ENCODE measurements at regions not wholly inside any gene's neighbourhood (a gene's known extent, or its start where the extent isn't known, plus 50 kb on each side); places are given as distances from the start of the nearest gene placed in this dataset.

DNA sequence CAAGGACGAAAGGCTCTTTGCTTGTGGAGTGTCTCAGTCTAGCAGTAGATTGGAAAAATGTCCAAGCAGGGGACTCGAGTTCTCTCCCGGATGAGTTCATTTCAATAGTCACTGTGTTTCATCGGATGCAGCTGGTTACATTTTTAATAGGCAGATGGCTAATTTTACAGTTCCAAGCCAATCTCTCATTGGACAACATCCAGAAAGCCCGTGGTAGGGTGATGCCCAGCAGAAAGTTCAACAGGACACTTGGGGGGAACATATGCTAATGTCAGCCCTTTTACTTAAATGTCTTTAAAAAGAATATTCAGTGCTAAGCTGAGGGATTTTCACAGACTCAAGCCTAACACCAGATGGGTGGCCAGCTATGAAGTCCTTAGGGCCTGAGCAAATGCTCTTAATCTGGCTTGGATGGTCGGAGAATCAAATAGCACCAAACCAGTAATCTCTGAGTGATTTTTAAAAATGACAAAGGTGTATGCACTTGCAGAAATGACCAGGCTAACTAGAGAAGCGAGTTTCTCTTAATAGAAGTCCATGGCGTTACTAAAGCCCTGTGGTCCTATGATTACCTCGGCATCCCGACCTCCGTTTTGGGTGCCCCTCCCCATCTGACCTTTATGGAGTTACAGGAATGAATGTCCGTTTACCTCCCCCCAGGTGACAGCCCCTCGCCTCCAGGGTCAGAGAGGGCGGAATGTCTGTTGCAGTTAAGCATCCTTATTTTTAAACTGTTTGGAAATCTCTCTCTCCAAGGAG is 289.2 kb upstream of the SALL1 start:
- FAIRE-seq (no peak), DNase-seq (ENCODE audit: low spot score) (no peak)

- FAIRE-seq (no peak), DNase-seq (ENCODE audit: low spot score) (no peak)
Observed at GRCh38 chr16:51439271-51439670, 288.2 kb upstream of the SALL1 start.

GRCh38 chr16:51436742-51437141 is 285.7 kb upstream of the SALL1 start:
- DNase-seq (ENCODE audit: low spot score) (no peak), FAIRE-seq (no peak)

GRCh38 chr16:51434567-51435198 is 283.6 kb upstream of the SALL1 start:
- no peak for FAIRE-seq

DNA sequence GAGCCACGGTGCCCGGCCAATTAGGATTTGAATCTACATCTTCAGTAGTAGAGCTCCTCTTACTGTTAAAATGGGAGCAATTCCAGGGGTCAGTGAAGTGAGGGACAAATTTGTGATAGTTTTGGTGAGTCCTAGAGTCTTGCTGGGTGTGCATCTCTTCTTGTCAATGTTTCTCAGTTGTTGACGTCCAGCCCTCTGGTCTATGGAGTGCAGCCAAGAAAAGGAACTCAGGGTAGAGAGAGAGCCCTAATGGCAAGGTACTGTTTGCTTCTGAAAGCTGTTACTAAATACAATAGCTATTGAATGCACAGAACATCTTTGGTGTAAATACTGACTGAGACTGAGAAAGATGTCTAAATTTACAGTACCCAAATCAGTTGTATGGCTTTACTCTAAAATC is 282.5 kb upstream of the SALL1 start:
- FAIRE-seq = no peak
- DNase-seq (ENCODE audit: low spot score) = no peak

More at GRCh38 chr16:51434567-51435198, 283.6 kb upstream of the SALL1 start:
- no peak for DNase-seq (ENCODE audit: low spot score)

DNA sequence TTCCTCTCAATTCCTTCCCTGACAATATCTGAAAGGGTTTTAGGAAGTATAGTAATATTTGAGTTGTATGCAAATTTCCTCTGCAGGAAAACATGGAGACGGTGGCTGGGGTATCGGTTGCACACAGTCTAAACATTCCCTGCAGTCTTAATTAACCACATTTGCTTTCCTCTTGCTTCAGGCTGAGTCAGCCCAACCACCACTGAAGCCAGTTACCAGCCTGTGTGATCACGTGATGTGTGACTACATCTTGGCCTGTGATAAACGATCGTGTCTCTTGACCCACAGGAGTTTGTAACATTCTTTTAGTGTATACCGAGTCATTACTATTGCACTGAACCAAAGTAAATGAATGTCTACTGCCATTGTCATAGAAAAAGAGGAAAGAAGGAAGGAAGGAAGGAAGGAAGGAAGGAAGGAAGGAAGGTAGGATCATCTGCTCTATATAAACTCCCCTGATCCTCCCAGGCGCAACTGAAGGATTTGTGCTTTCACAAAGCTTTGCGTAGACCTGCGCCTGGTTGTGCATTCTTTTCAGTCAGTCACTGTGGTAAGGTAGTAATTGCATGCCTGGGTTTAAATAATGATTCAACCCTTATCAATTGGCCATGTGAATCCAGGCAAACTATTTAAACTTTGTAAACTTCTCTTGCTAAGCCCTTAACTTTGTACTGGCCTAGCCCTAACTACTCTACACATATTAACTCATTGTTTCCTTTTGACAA is 280.6 kb upstream of the SALL1 start:
- peak; percentile 96 for DNase-seq (ENCODE audit: low spot score)
- peak; percentile 97 for FAIRE-seq

GRCh38 chr16:51430716-51431369 is 279.8 kb upstream of the SALL1 start:
- DNase-seq (ENCODE audit: low spot score) (no peak), FAIRE-seq (no peak)

- no peak for FAIRE-seq
- no peak for DNase-seq (ENCODE audit: low spot score)
Observed at GRCh38 chr16:51429041-51429440, 278.0 kb upstream of the SALL1 start.

DNA sequence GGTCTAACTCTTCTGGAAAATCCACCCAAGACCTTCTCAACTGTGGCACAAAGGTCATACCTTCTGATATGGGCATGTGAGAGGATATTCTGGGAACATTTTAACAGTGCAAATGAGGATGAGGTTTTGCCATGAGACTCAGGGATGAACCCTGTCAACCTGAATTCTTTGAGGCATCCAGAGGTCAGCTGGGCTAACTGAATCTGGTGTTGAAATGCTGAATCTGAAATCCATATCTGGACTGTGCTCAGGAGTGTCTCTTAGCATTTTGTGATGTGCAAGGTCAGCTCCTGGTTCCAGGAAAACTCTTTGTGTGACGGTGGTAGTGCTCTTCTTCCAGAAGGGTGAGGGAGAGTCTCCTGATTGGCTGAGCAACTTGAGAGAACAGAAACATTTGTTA is 276.0 kb upstream of the SALL1 start:
- no peak for DNase-seq (ENCODE audit: low spot score)
- no peak for FAIRE-seq

DNA sequence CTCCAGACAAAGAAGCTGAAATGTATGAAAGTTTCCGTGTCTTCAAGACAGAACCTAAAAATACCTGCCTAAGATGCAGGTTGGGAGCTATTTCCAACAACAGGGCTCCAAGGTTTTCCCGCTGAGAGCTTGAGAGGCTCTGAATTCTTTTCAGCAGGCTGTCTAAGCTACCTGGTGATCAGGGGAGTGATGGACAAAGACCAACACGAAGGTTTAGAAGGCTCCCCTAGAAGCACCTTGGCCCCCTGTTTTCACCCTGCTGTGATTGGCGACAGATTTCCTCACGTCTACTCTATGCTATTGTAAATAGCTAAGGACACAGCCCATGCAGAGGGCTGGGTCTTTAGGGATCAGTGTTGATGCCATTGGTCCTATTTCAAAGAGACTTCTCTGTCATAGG is 275.2 kb upstream of the SALL1 start:
- FAIRE-seq (no peak), DNase-seq (ENCODE audit: low spot score) (no peak)

- FAIRE-seq (no peak), DNase-seq (ENCODE audit: low spot score) (no peak)
Observed at GRCh38 chr16:51420247-51420646, 269.2 kb upstream of the SALL1 start.

DNA sequence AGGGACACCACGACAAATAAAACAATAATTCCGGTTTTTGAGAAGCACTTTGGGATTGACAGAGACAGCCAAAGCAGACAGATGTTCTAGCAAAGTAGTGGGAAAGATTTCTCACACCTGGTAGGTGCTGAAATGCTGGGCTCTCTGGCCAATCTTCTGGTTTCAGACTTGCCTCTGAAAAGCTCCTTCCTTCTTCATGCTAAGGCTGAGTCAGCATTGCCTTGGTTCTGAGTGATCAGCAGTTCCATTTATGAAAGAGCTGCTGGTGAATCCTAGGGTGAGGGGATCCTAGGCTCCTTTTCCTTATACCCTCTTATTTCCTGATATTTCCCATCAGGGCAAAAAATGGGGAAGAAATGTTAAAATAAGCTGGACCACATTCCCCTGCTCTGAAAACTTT is 268.7 kb upstream of the SALL1 start:
- no peak for FAIRE-seq

GRCh38 chr16:51418258-51418657 is 267.2 kb upstream of the SALL1 start:
- FAIRE-seq = no peak

More for the DNA sequence above, 268.7 kb upstream of the SALL1 start:
- no peak for DNase-seq (ENCODE audit: low spot score)

DNA sequence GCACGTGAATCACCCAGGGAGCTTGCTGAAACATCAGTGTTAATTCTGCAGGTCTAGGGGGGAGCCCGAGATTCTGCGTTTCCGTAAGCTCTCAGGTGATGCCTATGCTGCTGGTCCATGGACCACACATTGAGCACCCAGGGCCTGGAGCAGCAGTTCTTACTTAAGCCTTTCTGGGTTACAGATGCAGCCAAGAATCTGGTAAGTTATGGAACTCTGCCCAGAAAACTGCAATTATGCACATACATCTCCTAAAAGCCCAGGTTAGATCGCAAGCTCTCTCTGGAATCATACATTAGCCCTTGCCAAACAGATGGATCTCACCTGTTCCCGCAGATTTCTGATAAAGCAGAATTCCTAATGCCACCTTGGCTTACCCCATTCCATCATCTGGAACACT is 265.9 kb upstream of the SALL1 start:
- DNase-seq (ENCODE audit: low spot score) (no peak), FAIRE-seq (no peak)

More at GRCh38 chr16:51418258-51418657, 267.2 kb upstream of the SALL1 start:
- no peak for DNase-seq (ENCODE audit: low spot score)

GRCh38 chr16:51410125-51410524 is 259.1 kb upstream of the SALL1 start:
- FAIRE-seq = no peak

DNA sequence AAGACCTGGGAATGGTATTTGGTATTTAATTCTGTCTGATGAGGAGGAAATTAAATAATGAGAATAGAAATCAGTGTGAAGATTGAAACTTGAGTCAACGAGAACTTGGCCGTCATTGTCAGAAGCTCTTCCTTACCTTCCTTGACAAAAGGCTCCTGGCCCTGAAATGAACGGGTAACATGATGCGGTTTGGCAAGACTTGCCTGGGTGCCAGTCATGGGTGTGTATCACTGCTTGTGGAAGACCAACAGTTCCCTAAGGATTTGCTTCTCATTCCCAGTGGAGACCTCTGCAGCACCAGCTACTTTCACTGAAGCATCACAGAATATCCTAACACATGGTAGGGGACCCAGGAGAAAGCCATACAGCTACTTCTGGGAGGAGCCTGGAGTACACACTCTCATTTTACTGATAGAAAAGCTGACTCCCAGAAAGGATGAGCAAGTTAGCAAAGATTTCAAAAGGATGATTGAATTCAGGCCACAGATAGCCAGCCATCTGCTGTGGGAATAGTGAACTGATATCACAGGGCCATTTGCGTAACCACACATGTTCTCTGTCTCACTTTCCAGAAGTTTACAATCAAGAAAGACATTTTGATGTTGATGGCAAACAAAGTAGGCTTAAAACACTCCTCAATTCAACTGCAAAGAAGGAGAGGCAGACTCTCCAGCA is 258.1 kb upstream of the SALL1 start:
- peak; percentile 53 for DNase-seq (ENCODE audit: low spot score)
- FAIRE-seq = no peak

More at GRCh38 chr16:51410125-51410524, 259.1 kb upstream of the SALL1 start:
- DNase-seq (ENCODE audit: low spot score) = no peak

DNA sequence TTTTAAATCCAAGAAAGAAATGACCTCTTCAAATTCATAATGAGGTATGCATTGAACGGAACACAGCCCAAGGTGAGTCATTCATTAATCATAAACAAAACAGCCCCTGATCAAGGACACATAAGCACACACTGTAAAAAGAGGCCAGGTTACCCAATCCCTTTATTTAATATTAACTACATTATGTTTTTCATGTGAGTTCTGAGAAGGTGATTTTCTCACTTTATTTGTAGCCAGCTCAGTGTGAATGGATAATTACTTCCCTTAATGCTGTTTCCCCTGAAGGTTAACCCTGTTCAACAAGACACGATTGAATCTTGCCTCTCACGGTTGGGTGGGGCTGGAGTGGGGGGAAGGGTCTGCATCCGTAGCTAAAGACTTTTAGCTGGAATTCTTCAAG is 257.3 kb upstream of the SALL1 start:
- DNase-seq (ENCODE audit: low spot score) (peak; percentile 80), FAIRE-seq (peak; percentile 98)

GRCh38 chr16:51407921-51408320 is 256.9 kb upstream of the SALL1 start:
- FAIRE-seq = no peak
- DNase-seq (ENCODE audit: low spot score) = peak; percentile 45

- FAIRE-seq (no peak), DNase-seq (ENCODE audit: low spot score) (peak; percentile 76)
Observed at GRCh38 chr16:51407199-51407598, 256.1 kb upstream of the SALL1 start.

GRCh38 chr16:51405361-51405760 is 254.3 kb upstream of the SALL1 start:
- FAIRE-seq (no peak), DNase-seq (ENCODE audit: low spot score) (no peak)

DNA sequence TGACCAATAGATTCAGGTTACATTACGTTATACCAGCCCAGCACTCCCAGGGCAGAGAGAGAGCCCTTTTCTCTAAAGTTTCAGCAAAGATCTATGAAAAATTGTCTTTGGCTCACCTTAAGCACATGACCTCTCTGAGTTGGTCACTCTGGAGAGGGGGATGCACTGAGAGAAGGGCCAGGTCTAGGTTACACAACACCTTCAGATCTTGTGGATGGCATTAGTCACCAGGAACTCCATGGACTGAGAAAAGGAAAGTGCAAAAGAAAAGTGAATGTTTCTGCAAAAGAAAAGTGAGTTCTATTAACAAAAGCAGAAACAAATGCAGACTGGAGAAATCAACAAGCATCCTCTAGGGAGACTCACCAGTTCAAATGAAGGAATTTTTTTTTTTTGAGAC is 253.3 kb upstream of the SALL1 start:
- FAIRE-seq = peak; percentile 55
- DNase-seq (ENCODE audit: low spot score) = peak; percentile 44
